A673 (cell line): ENCODE measurements at regions not wholly inside any gene's neighbourhood (a gene's known extent, or its start where the extent isn't known, plus 50 kb on each side); places are given as distances from the start of the nearest gene placed in this dataset.

Source experiments
- BruUV-seq: library from RNA; stranded (reverse); fragments of 400-500 nt; replicated peaks from 2 replicates; lab custom pipeline; 2021; lab: Mats Ljungman, UMichigan
- CTCF ChIA-PET: fragments of 300-600 bp; sonication (Branson Sonifier 250); formaldehyde crosslinking; loops from one replicate; lab custom pipeline; 2022; ENCODE audit warnings: antibody characterized with exemption; lab: Charles Lee
- POLR2A ChIA-PET: fragments of 300-600 bp; sonication (Branson Sonifier 250); formaldehyde crosslinking; loops from one replicate; lab custom pipeline; 2022; ENCODE audit warnings: antibody characterized with exemption; ENCODE audit not compliant: low non-redundant PET; lab: Charles Lee
- DNase-seq: peaks from one replicate; pipeline ENCODE4 v3.0.0-alpha.2; 2015; ENCODE audit warnings: low spot score
- H3K27ac ChIP-seq: fragments of 200-600 bp; sonication (generic); 2 replicates; pipeline ENCODE4 v1.5.1; 2016; ENCODE audit warnings: mixed run types, low read depth, mild to moderate bottlenecking, mixed read lengths, antibody characterized with exemption, low read length; ENCODE audit not compliant: poor library complexity, severe bottlenecking
- H3K27me3 ChIP-seq: fragments of 200-600 bp; sonication (generic); replicated peaks from 2 replicates; pipeline ENCODE4 v1.6.1; 2017; ENCODE audit warnings: mixed run types, low read depth, mild to moderate bottlenecking, mixed read lengths, antibody characterized with exemption, low read length; ENCODE audit not compliant: insufficient read depth, poor library complexity
- H3K36me3 ChIP-seq: fragments of 200-600 bp; sonication (generic); 2 replicates; pipeline ENCODE4 v1.6.1; 2016; ENCODE audit warnings: mixed run types, mild to moderate bottlenecking, mixed read lengths, antibody characterized with exemption, low read length; ENCODE audit not compliant: insufficient read depth, poor library complexity, severe bottlenecking
- H3K4me1 ChIP-seq: fragments of 200-600 bp; sonication (generic); 2 replicates; pipeline ENCODE4 v1.6.1; 2017; ENCODE audit warnings: mixed run types, mild to moderate bottlenecking, mixed read lengths, antibody characterized with exemption, low read length; ENCODE audit not compliant: insufficient read depth, poor library complexity, severe bottlenecking
- H3K4me3 ChIP-seq: fragments of 200-600 bp; sonication (generic); 2 replicates; pipeline ENCODE4 v1.5.1; 2016; ENCODE audit warnings: low read depth, mixed run types, mild to moderate bottlenecking, mixed read lengths, low read length; ENCODE audit not compliant: poor library complexity, severe bottlenecking
- H3K9me3 ChIP-seq: fragments of 200-600 bp; sonication (generic); 2 replicates; pipeline ENCODE4 v1.6.1; 2016; ENCODE audit warnings: mixed run types, low read depth, mild to moderate bottlenecking, mixed read lengths, antibody characterized with exemption, low read length; ENCODE audit not compliant: poor library complexity, severe bottlenecking
- CTCF ChIP-seq: fragments of 300-800, 200-600 bp; sonication (generic); conservative IDR thresholded peaks from 2 replicates; pipeline ENCODE4 v1.5.1; 2017; ENCODE audit warnings: low read depth, mild to moderate bottlenecking, antibody characterized with exemption, low read length, moderate library complexity, mixed read lengths
- EZH2 ChIP-seq: fragments of 200-600 bp; sonication (generic); IDR thresholded peaks from 2 replicates; pipeline ENCODE4 v1.6.1; 2017; ENCODE audit warnings: borderline replicate concordance, low read depth, mild to moderate bottlenecking, mixed read lengths, antibody characterized with exemption, low read length; ENCODE audit not compliant: poor library complexity, severe bottlenecking
- intact Hi-C: fragments of 100-400 bp; cut with micrococcal nuclease; formaldehyde crosslinking; loops from one replicate; pipeline ENCODE4 v1.10.0; 2022; ENCODE audit not compliant: unreplicated experiment

DNA sequence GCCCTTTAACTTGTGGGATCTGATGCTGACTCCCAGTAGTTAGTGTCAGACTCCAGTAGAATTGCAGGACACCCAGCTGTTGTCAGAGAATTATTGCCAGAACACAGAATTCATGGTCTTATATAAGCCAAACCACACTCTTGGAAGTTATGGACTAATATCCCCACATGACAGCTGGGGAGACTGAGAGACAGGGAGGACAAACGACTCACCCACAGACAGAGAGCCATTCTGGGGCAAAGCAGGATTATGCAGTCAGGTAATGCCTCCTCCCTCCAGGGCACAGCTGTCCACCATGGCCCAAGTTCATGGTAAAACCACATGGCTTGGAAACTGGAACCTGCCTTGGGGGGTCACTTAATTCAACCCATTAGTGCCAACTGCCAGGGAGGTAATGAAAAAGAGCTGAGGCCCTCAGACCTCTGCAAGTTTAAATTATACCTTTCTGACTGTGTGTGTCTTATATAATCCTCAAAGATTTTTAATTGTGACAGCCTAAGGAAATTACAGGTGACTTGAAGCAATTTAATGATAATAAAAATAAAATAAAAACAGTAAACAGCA, 299.5 kb downstream of the BUD13 start:
- intact Hi-C loops = no loop called here
- DNase-seq = no peak
- no TSS peak for BruUV-seq
- Histone ChIP-seq H3K4me3 (no peak overlapping the region), H3K9me3 (no peaks in the 10 kb centered on the region), H3K4me1 (no peaks in the 10 kb centered on the region), H3K36me3 (no peaks in the 10 kb centered on the region), H3K27me3 (no peaks in the 10 kb centered on the region), H3K27ac (no peak overlapping the region)
- ChIA-PET POLR2A (no interaction called here), CTCF (no interaction called here)
- TF ChIP-seq EZH2 (no peak), CTCF (no peak)

DNA sequence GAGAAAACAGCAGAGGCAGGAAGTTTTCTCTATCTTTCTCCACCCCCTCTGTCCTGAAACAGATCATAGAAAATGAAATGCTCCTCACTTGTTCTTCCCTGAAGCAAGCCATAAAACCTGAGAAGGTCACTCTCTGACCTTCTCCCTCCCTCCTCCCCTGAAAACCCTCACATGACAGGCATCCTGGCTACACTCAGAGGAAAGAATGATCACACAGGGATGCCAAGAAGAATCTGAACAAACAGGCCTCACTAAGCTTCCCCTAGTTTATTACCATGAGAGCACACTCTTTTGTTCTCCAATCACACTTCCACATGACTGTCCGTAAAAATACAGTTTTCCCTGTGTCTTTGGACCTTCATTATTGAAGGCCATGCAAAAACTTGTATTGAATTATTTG, 300.1 kb downstream of the BUD13 start:
- POLR2A ChIA-PET = no interaction called here
- CTCF ChIA-PET = no interaction called here
- H3K27me3 ChIP-seq = no peaks in the 10 kb centered on the region
- BruUV-seq = no TSS peak
- TF ChIP-seq CTCF = no peak
- TF ChIP-seq EZH2 = no peak
- no peaks in the 10 kb centered on the region for H3K4me1 ChIP-seq
- no peak for DNase-seq
- intact Hi-C loops = no loop called here
- no peaks in the 10 kb centered on the region for H3K9me3 ChIP-seq
- H3K4me3 ChIP-seq = no peak overlapping the region
- no peaks in the 10 kb centered on the region for H3K36me3 ChIP-seq
- H3K27ac ChIP-seq = no peak overlapping the region

DNA sequence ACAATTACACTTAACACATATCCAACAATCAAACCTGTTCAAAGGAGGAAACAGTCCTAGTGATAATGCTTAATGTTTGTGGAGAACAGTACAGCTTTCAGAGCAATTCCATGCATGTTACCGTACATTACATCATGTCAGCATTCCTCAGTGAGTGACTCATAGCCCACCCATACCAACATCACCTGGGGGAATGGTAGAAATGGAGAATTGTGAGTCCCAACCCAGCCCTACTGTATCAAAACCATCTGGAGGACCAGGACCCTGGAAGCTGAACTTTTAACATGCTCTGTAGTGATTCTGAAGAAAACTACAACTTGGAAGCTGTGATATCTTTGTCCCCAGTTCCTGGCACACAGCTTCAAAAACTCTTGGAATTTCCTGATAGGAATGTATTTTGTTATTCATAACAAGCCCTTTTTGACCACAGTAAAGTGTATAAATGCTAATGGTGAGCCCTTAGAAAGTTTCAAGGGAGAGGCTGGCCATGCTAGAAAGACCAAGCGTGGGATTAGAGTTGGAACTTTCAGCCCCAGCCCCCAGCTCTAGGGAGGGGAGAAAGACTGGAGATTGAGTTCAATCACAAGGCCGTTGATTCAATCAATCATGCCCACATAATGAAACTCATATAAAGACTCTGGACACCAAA, 301.1 kb downstream of the BUD13 start:
- no peak overlapping the region for H3K27ac ChIP-seq
- no peaks in the 10 kb centered on the region for H3K27me3 ChIP-seq
- no peak overlapping the region for H3K4me3 ChIP-seq
- no peaks in the 10 kb centered on the region for H3K9me3 ChIP-seq
- intact Hi-C loops = no loop called here
- TF ChIP-seq CTCF = no peak
- TF ChIP-seq EZH2 = no peak
- ChIA-PET CTCF (no interaction called here), POLR2A (no interaction called here)
- no peak for DNase-seq
- no peaks in the 10 kb centered on the region for H3K4me1 ChIP-seq
- no peaks in the 10 kb centered on the region for H3K36me3 ChIP-seq
- no TSS peak for BruUV-seq
